OCI-LY3 (cell line): ENCODE measurements at regions not wholly inside any gene's neighbourhood (a gene's known extent, or its start where the extent isn't known, plus 50 kb on each side); places are given as distances from the start of the nearest gene placed in this dataset.
A peak's percentile ranks its signal among the peaks of the same experiment; 100 is the strongest.

ENCODE experiments used
- H2AFZ ChIP-seq: fragments of 200-600, 300-600 bp; shearing (Covaris generic); 2 replicates; pipeline ENCODE4 v1.6.0; 2014; ENCODE audit warnings: antibody characterized with exemption, low read depth, low read length
- H3K27ac ChIP-seq: fragments of 200-600, 300-600 bp; sonication (generic); 2 replicates; pipeline ENCODE4 v1.5.1; 2014; ENCODE audit warnings: mild to moderate bottlenecking, low read length, moderate library complexity, mixed read lengths
- H3K27me3 ChIP-seq: fragments of 200-600, 300-600 bp; sonication (generic); 2 replicates; pipeline ENCODE4 v1.6.1; 2014; ENCODE audit warnings: low read depth, low read length, mixed read lengths
- H3K36me3 ChIP-seq: fragments of 200-600, 300-600 bp; sonication (generic); replicated peaks from 2 replicates; pipeline ENCODE3; 2014; ENCODE audit warnings: low read depth, low read length, mixed read lengths
- H3K4me1 ChIP-seq: fragments of 300-600, 200-600 bp; sonication (generic); 2 replicates; pipeline ENCODE4 v1.6.1; 2014; ENCODE audit warnings: low read length, mixed read lengths
- H3K4me2 ChIP-seq: fragments of 200-600, 300-600 bp; sonication (generic); 2 replicates; pipeline ENCODE4 v1.6.1; 2014; ENCODE audit warnings: low read length, mixed read lengths
- H3K4me3 ChIP-seq: fragments of 300-600, 200-600 bp; sonication (generic); 2 replicates; pipeline ENCODE4 v1.5.1; 2014; ENCODE audit warnings: antibody characterized with exemption, mild to moderate bottlenecking, low read length, moderate library complexity
- H3K79me2 ChIP-seq: fragments of 300-600, 200-600 bp; shearing (Covaris generic); 2 replicates; pipeline ENCODE4 v1.6.1; 2014; ENCODE audit warnings: mild to moderate bottlenecking, low read length, mixed read lengths
- H3K9ac ChIP-seq: fragments of 300-600, 200-600 bp; shearing (Covaris generic); 2 replicates; pipeline ENCODE4 v1.6.0; 2014; ENCODE audit warnings: mild to moderate bottlenecking, low read length, moderate library complexity
- H3K9me3 ChIP-seq: fragments of 200-600, 300-600 bp; shearing (Covaris generic); 2 replicates; pipeline ENCODE4 v1.6.1; 2014; ENCODE audit warnings: low read length, mixed read lengths; ENCODE audit not compliant: insufficient read depth
- H4K20me1 ChIP-seq: fragments of 200-600, 300-600 bp; sonication (generic); 2 replicates; pipeline ENCODE4 v1.6.1; 2016; ENCODE audit warnings: low read length, mixed read lengths; ENCODE audit not compliant: insufficient read depth
- CTCF ChIP-seq: fragments of 200-600, 300-600 bp; sonication (generic); IDR thresholded peaks from 2 replicates; pipeline ENCODE4 v1.5.1; 2014; ENCODE audit warnings: antibody characterized with exemption, low read length, low read depth
- EZH2phosphoT487 ChIP-seq: fragments of 200-600 bp; shearing (Covaris generic); IDR thresholded peaks from 2 replicates; pipeline ENCODE4 v1.6.1; 2018; ENCODE audit warnings: antibody characterized with exemption, mixed run types, low read depth

- H3K79me2 ChIP-seq, result no peaks in the 10 kb centered on the region
- H3K4me2 ChIP-seq, result no peak overlapping the region
- no peak overlapping the region for H3K27ac ChIP-seq
- H3K9ac ChIP-seq, result no peak overlapping the region
- H3K9me3 ChIP-seq, result no peaks in the 10 kb centered on the region
- no peaks in the 10 kb centered on the region for H3K36me3 ChIP-seq
- H3K27me3 ChIP-seq, result no peaks in the 10 kb centered on the region
- no peak overlapping the region for H3K4me3 ChIP-seq
- no peak overlapping the region for H2AFZ ChIP-seq
- H3K4me1 ChIP-seq, result peaks cover 9% of the 10 kb centered on the region; the same call in 1 of the 2 replicates
- no peaks in the 10 kb centered on the region for H4K20me1 ChIP-seq
- TF ChIP-seq EZH2phosphoT487 (no peak), CTCF (no peak)
Measured at GRCh38 chr14:38040411-38040810, 167.3 kb upstream of the SSTR1 start.

- TF ChIP-seq EZH2phosphoT487, result no peak
- no peak for TF ChIP-seq CTCF
- H3K27me3 ChIP-seq, result no peaks in the 10 kb centered on the region
- no peak overlapping the region for H3K4me2 ChIP-seq
- no peaks in the 10 kb centered on the region for H3K36me3 ChIP-seq
- no peak overlapping the region for H3K27ac ChIP-seq
- H3K4me3 ChIP-seq, result no peak overlapping the region
- H2AFZ ChIP-seq, result no peak overlapping the region
- H3K9me3 ChIP-seq, result no peaks in the 10 kb centered on the region
- no peaks in the 10 kb centered on the region for H3K79me2 ChIP-seq
- peaks cover 18% of the 10 kb centered on the region; the same call in 1 of the 2 replicates for H3K4me1 ChIP-seq
- no peaks in the 10 kb centered on the region for H4K20me1 ChIP-seq
- no peak overlapping the region for H3K9ac ChIP-seq
Measured at GRCh38 chr14:38042322-38042721, 165.4 kb upstream of the SSTR1 start.

DNA sequence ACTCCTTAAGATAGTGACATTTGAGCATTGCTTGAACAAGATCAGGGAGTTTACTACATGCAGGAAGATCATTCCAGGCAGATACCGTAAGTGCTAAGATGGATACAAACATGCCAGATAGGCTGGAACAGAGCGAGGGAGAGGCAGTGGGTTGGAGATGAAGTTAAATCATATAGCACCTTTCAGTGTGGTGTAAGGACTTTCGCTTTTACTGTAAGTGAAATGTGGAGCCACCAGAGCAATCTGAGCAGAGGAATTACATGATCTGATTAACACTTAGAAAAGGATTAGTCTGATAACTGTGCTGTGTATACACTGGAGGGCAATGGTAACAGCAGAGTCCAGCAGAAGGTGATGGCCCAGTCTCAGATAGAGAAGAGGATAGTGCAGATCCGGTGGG, 163.0 kb upstream of the SSTR1 start:
- Histone ChIP-seq H3K36me3 (no peaks in the 10 kb centered on the region), H3K4me3 (no peak overlapping the region), H3K27ac (no peak overlapping the region), H3K4me2 (peak overlapping the region; percentile 36), H3K9ac (no peak overlapping the region), H3K9me3 (no peaks in the 10 kb centered on the region), H3K79me2 (no peaks in the 10 kb centered on the region), H3K4me1 (peaks cover 18% of the 10 kb centered on the region; the same call in 1 of the 2 replicates), H4K20me1 (no peaks in the 10 kb centered on the region), H2AFZ (no peak overlapping the region), H3K27me3 (no peaks in the 10 kb centered on the region)
- no peak for TF ChIP-seq CTCF
- TF ChIP-seq EZH2phosphoT487, result no peak

DNA sequence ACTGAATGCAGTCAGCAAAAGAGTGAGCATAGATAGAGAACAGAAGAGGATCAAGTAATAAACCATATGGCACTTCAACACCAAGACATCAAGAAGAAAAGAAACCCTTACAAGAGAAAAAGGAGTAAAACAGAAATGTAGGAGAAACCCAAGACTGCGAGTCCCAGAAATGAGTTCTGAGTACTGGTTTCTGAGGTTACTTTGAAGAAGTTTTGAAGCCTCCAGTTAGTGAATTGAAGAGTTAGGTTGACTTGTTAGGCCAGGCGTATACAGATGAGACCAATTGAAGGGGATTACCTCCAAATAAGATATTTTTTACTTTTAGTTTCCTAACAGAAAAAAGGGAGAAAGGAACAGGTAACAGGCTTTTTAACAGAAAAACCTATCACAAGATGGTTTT, 162.2 kb upstream of the SSTR1 start:
- Histone ChIP-seq H2AFZ (no peak overlapping the region), H3K79me2 (no peaks in the 10 kb centered on the region), H4K20me1 (no peaks in the 10 kb centered on the region), H3K36me3 (no peaks in the 10 kb centered on the region), H3K4me3 (no peak overlapping the region), H3K9ac (no peak overlapping the region), H3K27me3 (no peaks in the 10 kb centered on the region), H3K27ac (no peak overlapping the region), H3K9me3 (no peaks in the 10 kb centered on the region), H3K4me1 (peaks cover 18% of the 10 kb centered on the region; the same call in 1 of the 2 replicates), H3K4me2 (no peak overlapping the region)
- TF ChIP-seq EZH2phosphoT487, result no peak
- no peak for TF ChIP-seq CTCF
